T-helper 17 cell (primary cell): ENCODE measurements at regions not wholly inside any gene's neighbourhood (a gene's known extent, or its start where the extent isn't known, plus 50 kb on each side); places are given as distances from the start of the nearest gene placed in this dataset.
"Not testable (repeated sequence)": the region's sequence is repeated elsewhere in the genome, so short reads cannot be mapped to it uniquely, and the experiment has no call there.

Experiments used
- ATAC-seq: fragments of 150-1000 bp; cut with Tn5 transposase; 2 replicates; pipeline ENCODE4 v1.10.0; 2021; ENCODE audit warnings: mild to moderate bottlenecking, moderate library complexity
- DNase-seq, 3 donors: peaks; one replicate each; pipeline versions ENCODE4 v3.0.0 to v3.0.0-alpha.2; 2020 to 2021
- H3K9me3 ChIP-seq: one replicate; pipeline ENCODE4 v1.7.0; 2013; ENCODE audit warnings: low read length, mild to moderate bottlenecking; ENCODE audit not compliant: control insufficient read depth, poor library complexity, severe bottlenecking
- H3K27ac Mint-ChIP-seq: one replicate; pipeline ENCODE4 v1.8.0; 2022; ENCODE audit warnings: mild to moderate bottlenecking, moderate library complexity, mixed read lengths
- H3K27me3 Mint-ChIP-seq: one replicate; pipeline ENCODE4 v1.8.0; 2022; ENCODE audit warnings: mixed read lengths
- H3K36me3 Mint-ChIP-seq: one replicate; pipeline ENCODE4 v1.8.0; 2022; ENCODE audit warnings: low read depth, mixed read lengths
- H3K4me1 Mint-ChIP-seq: one replicate; pipeline ENCODE4 v1.8.0; 2022; ENCODE audit warnings: mild to moderate bottlenecking, mixed read lengths
- H3K4me3 Mint-ChIP-seq: one replicate; pipeline ENCODE4 v1.8.0; 2022; ENCODE audit warnings: mild to moderate bottlenecking, moderate library complexity, mixed read lengths

- no peak for ATAC-seq
- Mint-ChIP-seq H3K4me3 (no peak overlapping the region), H3K27ac (no peak overlapping the region), H3K36me3 (no peaks in the 10 kb centered on the region), H3K27me3 (peaks cover 19% of the 10 kb centered on the region), H3K4me1 (no peaks in the 10 kb centered on the region)
- no peak for DNase-seq
- H3K9me3 ChIP-seq, result no peaks in the 10 kb centered on the region
Observed at GRCh38 chr10:131546086-131546810, 234.7 kb upstream of the TCERG1L start.

GRCh38 chr10:131547129-131547799, 235.7 kb upstream of the TCERG1L start:
- H3K27ac Mint-ChIP-seq, result no peak overlapping the region
- H3K9me3 ChIP-seq, result no peaks in the 10 kb centered on the region
- ATAC-seq (no peak), DNase-seq (no peak)
- no peaks in the 10 kb centered on the region for H3K36me3 Mint-ChIP-seq
- H3K27me3 Mint-ChIP-seq, result peaks cover 19% of the 10 kb centered on the region
- no peak overlapping the region for H3K4me3 Mint-ChIP-seq
- no peaks in the 10 kb centered on the region for H3K4me1 Mint-ChIP-seq

DNA sequence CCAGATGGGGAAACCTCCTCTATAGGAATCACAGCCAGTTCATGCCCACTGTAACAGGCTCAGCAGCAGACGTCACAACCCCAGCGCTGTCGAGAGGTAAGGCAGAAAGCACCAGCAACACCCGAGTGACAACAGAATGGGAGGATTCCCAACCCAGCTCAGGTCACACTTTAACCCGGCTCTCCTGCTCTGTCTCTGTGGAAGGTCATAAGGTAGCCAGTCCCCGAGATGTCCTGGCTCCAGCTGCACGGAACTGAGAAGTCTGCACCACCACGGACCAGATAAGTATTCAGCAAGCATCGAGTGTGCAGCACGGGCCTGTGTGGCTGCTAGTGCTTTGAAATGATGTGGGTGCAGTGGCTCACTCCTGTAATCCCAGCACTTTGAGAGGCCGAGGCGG, 236.7 kb upstream of the TCERG1L start:
- no peak overlapping the region for H3K4me3 Mint-ChIP-seq
- no peaks in the 10 kb centered on the region for H3K4me1 Mint-ChIP-seq
- peaks cover 19% of the 10 kb centered on the region for H3K27me3 Mint-ChIP-seq
- no peak for DNase-seq
- H3K9me3 ChIP-seq, result no peaks in the 10 kb centered on the region
- H3K27ac Mint-ChIP-seq, result no peak overlapping the region
- no peaks in the 10 kb centered on the region for H3K36me3 Mint-ChIP-seq
- no peak for ATAC-seq

DNA sequence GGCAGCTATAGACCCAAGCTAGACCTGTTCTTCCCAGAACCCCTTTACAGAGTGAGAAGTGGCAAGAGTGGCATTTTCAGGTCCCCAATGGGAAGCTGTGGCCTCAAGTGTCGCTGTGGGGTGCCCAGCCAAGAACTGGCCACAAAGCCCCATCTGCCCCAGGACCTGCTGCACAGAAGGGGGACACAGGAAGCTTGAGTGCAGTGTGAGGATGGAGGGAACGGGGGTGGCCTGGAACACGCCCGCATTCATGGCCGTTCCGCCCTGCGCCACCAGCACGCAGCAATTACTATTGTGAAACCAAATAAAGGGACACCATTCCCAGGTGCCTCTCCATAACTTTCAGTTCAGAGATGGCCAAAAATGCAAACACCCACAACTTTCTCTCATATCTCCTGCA, 237.6 kb upstream of the TCERG1L start:
- no peaks in the 10 kb centered on the region for H3K9me3 ChIP-seq
- DNase-seq (no peak), ATAC-seq (no peak)
- H3K27me3 Mint-ChIP-seq, result peaks cover 19% of the 10 kb centered on the region
- no peaks in the 10 kb centered on the region for H3K4me1 Mint-ChIP-seq
- no peaks in the 10 kb centered on the region for H3K36me3 Mint-ChIP-seq
- no peak overlapping the region for H3K4me3 Mint-ChIP-seq
- H3K27ac Mint-ChIP-seq, result no peak overlapping the region

DNA sequence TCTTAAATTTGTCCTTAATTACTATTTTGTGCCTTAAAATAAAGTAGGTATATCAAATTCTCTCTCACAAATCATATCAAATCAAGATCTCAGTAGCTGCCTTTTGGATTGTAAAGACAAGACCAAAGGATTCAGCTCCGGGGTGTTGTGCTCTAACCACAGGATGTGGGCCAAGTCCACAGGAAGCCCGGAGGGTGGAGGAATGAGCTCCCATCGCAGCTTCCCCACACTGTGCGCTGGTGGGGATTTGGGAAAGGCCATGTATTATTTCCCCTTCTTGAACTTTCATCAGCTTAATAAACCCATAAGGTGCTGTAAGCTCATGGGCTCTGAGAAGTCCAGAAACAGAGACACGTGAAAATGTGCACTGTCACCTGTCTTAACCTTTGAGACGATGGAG, 241.6 kb upstream of the TCERG1L start:
- no peak for ATAC-seq
- no peak overlapping the region for H3K4me3 Mint-ChIP-seq

DNA sequence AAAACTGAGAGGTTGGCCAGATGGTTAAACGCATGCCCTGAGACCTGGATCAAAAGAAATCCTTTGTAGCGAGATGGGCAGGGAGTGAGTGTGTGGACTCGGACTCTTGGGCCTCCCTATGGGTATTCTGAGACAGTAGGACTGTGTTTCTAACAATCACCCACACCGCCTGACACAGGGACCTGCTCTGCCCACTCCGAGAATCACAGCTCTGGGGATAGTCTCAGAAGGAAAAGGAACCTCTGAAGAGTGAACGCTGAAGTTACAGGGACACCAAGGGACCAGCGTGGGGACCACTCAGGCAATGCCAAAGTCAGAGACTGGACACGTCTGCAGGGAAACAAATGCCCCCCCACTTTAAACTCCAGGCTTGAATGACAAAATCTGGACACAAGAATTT, 242.1 kb upstream of the TCERG1L start:
- H3K27me3 Mint-ChIP-seq, result peaks cover 6% of the 10 kb centered on the region
- H3K36me3 Mint-ChIP-seq, result no peaks in the 10 kb centered on the region
- H3K4me1 Mint-ChIP-seq, result no peaks in the 10 kb centered on the region
- H3K4me3 Mint-ChIP-seq, result no peak overlapping the region
- H3K27ac Mint-ChIP-seq, result no peak overlapping the region
- ATAC-seq (no peak), DNase-seq (no peak)
- no peaks in the 10 kb centered on the region for H3K9me3 ChIP-seq

More for the DNA sequence above, 241.6 kb upstream of the TCERG1L start:
- H3K27me3 Mint-ChIP-seq, result peaks cover 10% of the 10 kb centered on the region
- no peaks in the 10 kb centered on the region for H3K9me3 ChIP-seq
- H3K27ac Mint-ChIP-seq, result no peak overlapping the region
- no peaks in the 10 kb centered on the region for H3K4me1 Mint-ChIP-seq
- DNase-seq, result no peak
- H3K36me3 Mint-ChIP-seq, result no peaks in the 10 kb centered on the region

DNA sequence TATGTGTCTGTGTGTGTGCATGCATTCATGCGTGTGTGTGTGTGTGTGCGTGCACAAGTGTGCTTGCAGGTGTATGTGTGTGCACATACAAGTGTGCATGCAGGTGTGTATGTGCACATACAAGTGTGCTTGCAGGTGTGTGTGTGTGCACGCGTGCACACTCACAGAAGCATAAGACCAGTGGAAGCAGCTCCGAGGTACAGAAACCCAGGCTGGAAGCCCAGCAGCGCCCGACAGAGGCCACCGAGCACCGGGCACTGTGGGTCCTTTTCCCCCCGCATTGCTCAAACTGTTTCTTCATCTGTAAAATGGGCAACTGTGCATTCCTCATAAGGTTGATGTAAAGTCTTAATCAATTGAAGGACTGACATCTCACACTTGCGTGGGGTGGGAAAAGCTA, 243.3 kb upstream of the TCERG1L start:
- H3K9me3 ChIP-seq, result no peaks in the 10 kb centered on the region
- no peak for DNase-seq
- no peaks in the 10 kb centered on the region for H3K36me3 Mint-ChIP-seq
- H3K27ac Mint-ChIP-seq, result no peak overlapping the region
- H3K4me1 Mint-ChIP-seq, result no peaks in the 10 kb centered on the region
- no peak for ATAC-seq
- peaks cover 4% of the 10 kb centered on the region for H3K27me3 Mint-ChIP-seq
- no peak overlapping the region for H3K4me3 Mint-ChIP-seq

GRCh38 chr10:131555406-131555805, 243.9 kb upstream of the TCERG1L start:
- no peak overlapping the region for H3K27ac Mint-ChIP-seq
- H3K4me3 Mint-ChIP-seq, result peak overlapping the region; percentile 49
- H3K9me3 ChIP-seq, result no peaks in the 10 kb centered on the region
- no peaks in the 10 kb centered on the region for H3K36me3 Mint-ChIP-seq
- ATAC-seq (no peak), DNase-seq (no peak)
- no peaks in the 10 kb centered on the region for H3K4me1 Mint-ChIP-seq
- peaks cover 4% of the 10 kb centered on the region for H3K27me3 Mint-ChIP-seq

DNA sequence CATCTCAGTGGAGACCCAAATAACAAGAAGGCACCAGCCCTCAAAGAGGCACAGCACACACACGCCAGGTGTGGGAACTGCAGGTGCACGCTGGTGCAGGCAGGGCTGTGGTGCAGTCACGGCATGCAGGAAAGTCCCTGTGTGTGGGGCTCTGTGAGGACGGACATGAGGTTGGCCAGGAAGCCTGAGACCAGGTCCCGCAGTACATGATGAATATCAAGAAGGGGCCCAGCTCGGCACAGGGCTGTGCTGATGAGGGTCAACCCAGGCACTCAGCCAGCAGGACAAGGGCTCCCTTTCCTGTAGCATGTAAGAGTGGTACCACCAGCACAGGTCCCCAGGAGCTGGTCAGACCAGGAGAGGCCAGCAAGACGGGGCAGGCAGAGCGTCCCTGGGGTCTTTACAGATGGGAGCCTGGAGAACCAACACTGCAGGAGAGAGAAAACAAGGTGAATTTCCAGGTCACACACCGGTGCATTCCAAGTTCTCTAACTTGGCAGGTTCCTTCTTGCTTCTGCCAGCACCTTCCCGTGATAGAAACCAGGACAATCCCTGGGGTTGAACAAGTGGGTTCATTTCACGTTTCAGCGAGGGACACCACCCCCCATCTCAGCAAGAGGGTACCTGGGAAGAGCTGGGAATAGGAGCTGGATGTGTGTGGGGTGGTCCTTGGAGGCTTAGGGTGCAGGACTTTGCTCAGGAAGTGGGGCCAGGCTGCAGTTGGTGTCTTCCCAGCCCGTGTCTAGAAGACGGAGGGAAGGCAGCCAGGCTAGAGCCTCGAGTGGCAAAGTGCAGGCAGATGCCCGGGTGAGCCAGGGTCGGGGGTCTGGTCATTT, 244.8 kb upstream of the TCERG1L start:
- ATAC-seq, result no peak

GRCh38 chr10:131556897-131557495, 245.5 kb upstream of the TCERG1L start:
- Mint-ChIP-seq H3K27me3 (peaks cover 16% of the 10 kb centered on the region), H3K4me1 (no peaks in the 10 kb centered on the region), H3K27ac (no peak overlapping the region), H3K36me3 (no peaks in the 10 kb centered on the region), H3K4me3 (no peak overlapping the region)
- no peaks in the 10 kb centered on the region for H3K9me3 ChIP-seq
- DNase-seq (no peak), ATAC-seq (no peak)

More for the DNA sequence above, 244.8 kb upstream of the TCERG1L start:
- H3K27ac Mint-ChIP-seq, result no peak overlapping the region
- DNase-seq, result no peak
- peaks cover 9% of the 10 kb centered on the region for H3K27me3 Mint-ChIP-seq
- no peaks in the 10 kb centered on the region for H3K4me1 Mint-ChIP-seq
- H3K9me3 ChIP-seq, result no peaks in the 10 kb centered on the region
- H3K4me3 Mint-ChIP-seq, result no peak overlapping the region
- H3K36me3 Mint-ChIP-seq, result no peaks in the 10 kb centered on the region

DNA sequence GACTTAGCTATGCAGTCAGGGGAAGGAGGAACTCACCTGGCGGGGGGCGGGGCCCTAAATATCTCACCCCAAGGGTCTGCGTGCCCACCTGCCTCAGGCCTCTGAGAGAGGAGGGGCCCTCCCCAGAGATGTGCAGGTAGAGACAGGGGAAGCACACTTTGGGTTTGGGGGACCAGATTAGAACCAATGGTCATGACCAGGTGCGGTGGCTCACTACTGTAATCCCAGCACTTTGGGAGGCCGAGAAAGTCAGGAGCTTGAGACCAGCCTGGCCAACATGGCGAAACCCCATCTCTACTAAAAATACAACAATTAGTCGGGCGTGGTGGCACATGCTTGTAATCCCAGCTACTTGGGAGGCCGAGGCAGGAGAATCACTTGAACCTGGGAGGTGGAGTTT, 246.4 kb upstream of the TCERG1L start:
- DNase-seq, H3K4me1 Mint-ChIP-seq, ATAC-seq, H3K36me3 Mint-ChIP-seq, H3K27ac Mint-ChIP-seq, H3K9me3 ChIP-seq, H3K4me3 Mint-ChIP-seq: not testable (repeated sequence)
- H3K27me3 Mint-ChIP-seq, result peaks cover 14% of the 10 kb centered on the region

DNA sequence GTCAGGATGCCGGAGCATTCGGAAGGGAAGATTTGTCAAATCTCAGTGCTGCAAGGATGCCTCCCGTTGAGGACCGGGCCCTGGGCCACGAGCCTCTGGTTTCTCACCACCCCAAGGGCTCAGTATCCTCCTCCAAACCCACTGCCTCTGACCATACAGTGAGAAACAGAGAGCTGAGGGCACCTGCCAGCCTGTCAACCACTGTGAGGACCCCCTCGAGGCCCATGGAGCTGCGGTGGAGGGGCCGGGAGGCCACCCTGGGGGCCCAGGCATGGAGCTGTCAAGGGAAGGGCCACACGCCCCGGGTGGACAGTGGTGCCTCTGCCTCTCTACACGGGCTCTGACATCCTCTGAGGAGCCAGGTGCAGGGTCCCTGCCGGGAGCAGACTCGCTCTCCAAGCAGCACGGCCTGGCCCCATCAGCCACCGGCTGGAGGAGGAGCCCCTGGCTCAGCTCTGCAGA, 248.0 kb upstream of the TCERG1L start:
- no peak for DNase-seq
- Mint-ChIP-seq H3K4me3 (no peak overlapping the region), H3K4me1 (no peaks in the 10 kb centered on the region), H3K27me3 (peaks cover 14% of the 10 kb centered on the region), H3K27ac (no peak overlapping the region), H3K36me3 (no peaks in the 10 kb centered on the region)
- ATAC-seq, result no peak
- no peaks in the 10 kb centered on the region for H3K9me3 ChIP-seq

- no peaks in the 10 kb centered on the region for H3K9me3 ChIP-seq
- no peak overlapping the region for H3K4me3 Mint-ChIP-seq
- no peaks in the 10 kb centered on the region for H3K36me3 Mint-ChIP-seq
Observed at GRCh38 chr10:131560166-131560565, 248.6 kb upstream of the TCERG1L start.

More at GRCh38 chr10:131560166-131560565, 248.6 kb upstream of the TCERG1L start:
- Mint-ChIP-seq H3K4me1 (no peaks in the 10 kb centered on the region), H3K27me3 (peaks cover 14% of the 10 kb centered on the region), H3K27ac (no peak overlapping the region)
- no peak for DNase-seq
- ATAC-seq, result no peak
